ENCODE measurements at regions not wholly inside any gene's neighbourhood (a gene's known extent, or its start where the extent isn't known, plus 50 kb on each side); places are given as distances from the start of the nearest gene placed in this dataset.
A peak's percentile ranks its signal among the peaks of the same experiment; 100 is the strongest.

DNA sequence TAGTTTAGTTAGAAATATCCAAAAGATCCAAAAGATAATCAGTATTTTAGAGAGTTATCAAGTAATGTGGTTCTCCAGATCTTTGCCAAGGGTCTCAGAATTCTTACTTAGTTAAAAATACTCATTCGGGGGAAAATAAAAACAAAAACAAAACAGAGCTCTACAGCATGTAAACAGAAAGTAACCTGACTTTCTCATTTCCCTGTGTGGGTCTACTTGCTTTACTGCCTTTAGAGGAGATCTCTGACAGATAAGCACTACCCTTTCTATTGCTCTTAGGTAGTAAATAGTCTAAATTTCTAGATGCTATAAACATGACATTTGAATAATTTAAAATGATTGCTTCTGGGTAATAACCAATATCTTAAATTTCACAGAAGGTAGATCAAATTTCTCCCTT lies 371.8 kb downstream of the RPL10L start:
- no peak for DNase-seq (ENCODE audit: low spot score)

DNA sequence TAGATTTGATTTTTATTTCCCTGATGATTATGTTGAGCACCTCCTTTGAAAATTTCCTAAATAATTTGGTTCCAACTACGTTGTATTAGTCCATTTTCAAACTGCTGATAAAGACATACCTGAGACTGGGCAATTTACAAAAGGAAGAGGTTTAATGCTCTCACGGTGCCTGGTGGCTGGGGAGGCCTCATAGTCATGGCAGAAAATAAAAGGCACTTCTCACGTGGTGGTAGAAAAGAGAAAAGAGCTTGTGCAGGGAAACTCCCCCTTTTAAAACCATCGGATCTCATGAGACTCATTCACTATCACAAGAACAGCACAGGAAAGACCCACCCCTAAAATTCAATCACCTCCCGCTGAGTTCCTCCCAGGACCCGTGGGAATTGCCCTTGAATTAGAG lies 372.3 kb downstream of the RPL10L start:
- no peak for DNase-seq (ENCODE audit: low spot score)

DNA sequence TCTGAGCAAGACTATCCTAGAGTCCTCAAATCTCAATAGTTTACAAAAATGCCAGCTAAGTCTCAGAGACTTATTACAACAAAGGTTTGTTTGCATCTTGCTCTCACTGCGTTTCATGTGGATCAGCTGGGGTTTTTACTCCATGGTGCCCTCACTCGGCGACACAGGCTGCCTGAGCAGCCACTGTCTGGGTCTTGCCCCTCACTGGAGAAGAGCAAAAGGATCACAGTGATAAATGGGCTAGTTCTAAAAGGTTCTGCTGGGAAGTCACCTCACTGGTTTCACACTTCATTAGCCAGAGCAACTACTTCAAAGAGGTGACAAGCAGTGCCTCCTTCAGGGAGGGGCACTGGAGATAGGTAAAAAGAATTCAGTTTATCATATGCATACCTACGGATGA lies 392.0 kb downstream of the RPL10L start:
- no peak for DNase-seq (ENCODE audit: low spot score)

DNA sequence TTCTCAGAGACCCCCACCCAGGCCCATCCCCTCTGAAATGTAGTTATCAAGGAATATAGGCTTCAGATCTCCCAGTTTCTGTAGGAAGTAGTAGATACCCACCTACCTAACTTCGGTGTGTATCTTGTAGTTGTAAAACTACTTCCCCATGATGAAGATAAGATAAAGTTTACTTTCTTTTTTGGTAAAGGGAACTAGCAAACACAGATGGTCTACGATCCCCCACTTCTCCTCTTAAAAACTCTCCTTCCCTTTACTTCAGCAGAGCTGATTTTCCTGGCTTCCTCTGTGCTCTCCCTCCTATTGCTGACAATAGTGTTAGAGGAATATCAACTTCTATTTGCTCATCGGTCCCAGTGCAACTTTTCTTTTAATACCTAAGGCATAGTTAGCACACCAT lies 395.2 kb downstream of the RPL10L start:
- DNase-seq (ENCODE audit: low spot score): no peak

DNA sequence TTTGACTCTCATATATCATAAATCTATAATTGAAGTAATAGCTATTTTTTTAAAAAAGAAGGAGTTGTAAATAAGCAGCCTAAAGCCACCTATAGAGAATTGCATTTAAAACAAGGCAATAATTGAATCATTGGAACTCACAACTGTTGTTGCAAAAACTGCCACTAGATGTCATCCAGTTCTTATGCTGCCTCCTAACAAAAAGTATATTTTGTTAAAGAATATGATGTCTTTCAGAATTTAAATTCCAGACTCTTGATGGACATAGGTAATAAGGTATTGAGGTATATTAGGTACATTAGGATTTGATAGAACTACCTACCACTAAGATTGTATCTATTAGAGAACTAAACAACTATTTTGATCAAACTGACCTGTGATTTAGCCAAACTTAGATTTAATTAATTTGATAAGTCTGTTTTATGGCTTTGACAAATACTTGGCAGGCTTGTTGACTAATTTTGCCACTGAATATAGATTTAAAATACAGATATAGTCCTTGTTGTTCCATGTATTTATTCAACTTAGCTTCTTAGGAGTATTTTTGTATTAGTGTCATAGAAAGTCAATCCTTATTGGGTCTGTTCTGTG lies 401.4 kb downstream of the RPL10L start:
- DNase-seq (ENCODE audit: low spot score): peak; percentile 17

DNA sequence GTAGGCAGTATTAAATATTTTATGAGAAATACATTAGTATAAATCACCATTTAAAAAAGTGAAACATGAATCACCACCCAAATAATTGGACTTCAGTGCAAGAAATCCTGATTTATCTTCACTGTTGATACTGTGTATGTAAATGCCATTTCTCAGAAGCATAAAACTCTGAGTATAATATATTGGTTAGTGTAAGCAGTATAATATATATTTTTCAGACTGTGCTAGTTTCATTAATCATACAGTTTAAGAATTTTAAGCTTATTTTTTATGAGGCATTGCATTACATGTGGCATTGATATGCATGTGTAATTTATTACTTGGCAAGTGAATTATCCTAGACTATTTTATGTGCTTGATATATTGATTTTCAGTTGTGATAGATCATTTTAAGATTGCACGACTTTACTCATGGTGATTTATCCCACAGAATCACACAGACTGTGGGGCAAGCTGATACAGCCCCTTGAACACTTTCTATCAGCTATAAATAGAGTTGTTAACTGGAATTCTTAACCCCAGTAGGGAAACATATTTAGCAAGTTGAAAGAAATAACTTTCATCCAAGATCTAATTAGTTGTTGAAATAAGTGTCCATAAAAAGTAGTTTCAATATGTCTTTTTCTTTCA lies 403.5 kb downstream of the RPL10L start:
- DNase-seq (ENCODE audit: low spot score): no peak

DNA sequence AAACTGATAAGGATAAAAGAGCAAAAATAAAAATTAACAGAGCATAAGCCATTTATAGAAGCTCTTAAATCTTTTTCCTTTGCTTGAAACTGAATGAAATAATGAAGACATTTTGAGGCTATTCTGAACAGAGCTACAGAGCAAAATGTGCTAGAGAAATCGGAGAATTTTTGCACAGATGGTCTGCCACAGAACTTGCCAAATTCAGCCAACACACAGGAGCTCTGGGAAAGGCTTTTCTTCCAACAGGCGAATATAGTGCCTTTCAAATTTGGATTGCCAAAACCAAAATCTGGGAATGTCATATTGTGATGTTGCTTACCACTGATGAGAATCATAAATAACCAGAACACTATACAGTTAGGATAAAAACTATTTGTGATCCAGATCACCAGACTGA lies 406.3 kb downstream of the RPL10L start:
- no peak for DNase-seq (ENCODE audit: low spot score)

DNA sequence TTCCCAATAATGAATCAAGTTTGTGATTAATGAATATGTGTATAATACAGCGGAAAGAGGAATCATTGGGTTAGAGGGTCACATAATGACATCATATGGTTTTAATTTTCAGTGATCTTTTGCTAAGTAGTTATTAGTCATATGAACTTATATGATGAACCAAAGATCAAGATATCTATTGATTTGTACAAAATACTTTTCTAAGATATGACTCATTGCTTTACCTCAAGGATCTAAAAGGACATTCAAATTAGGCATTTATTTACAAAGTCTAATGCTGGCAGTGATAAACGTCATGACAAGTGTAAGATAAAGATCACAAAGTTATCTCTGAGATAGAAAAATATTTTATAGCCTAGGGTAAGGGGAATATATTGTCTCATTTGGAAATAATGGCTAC lies 417.8 kb downstream of the RPL10L start:
- DNase-seq (ENCODE audit: low spot score): no peak

DNA sequence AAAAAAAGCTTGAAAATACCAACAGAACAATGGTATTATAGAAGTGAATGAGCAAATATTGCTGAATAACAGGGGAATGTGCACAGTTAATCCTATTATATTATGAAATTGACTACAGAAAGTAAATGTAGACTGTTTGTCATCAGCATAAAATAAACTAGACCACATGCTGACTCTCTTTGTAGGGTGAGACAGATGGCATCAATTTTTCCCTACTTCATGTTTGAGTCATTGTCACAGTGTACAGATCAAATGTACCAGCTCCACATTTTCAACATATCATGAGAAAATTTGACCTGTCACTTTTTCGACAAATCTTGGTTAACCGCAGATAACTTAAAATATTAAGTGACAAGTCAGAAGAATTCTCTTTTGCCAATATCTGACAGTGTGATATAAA lies 421.0 kb downstream of the RPL10L start:
- DNase-seq (ENCODE audit: low spot score): no peak

DNA sequence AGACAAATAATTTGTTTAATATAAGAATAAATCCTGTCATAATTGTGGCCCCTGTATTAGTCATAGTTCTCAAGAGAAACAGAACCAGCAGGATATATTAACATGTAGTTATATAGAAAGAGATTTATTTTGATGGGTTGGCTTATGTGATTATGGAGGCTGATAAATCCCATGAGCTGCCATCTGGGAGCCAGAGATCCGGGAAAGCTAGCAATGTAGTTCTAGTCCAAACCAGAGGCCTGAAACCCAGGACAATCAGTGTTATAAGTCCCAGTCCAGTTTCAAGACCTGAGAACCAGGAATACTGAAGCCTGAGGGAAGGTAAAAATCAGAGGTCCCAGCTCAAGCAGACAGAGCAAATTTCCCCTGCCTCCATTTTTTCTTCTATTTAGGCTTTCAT lies 435.8 kb downstream of the RPL10L start:
- DNase-seq (ENCODE audit: low spot score): no peak

DNA sequence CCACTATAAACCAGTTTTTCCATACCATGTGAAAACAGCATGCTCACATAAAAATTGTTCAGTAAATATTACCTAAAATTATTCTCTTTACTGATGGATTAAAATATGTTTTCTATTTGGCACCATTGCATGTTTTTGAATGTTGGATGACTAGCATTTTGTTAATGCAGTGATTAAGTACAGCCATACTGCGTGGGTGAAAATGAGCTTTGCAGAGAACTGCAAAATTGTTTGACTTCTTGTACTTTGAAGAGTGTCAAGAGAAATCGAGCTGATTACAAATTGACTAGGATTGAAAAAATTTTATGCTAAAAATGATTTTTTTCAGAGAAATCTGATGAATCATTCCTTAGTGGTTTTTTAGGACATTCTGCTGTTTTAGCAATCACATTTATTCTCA lies 452.9 kb downstream of the RPL10L start:
- DNase-seq (ENCODE audit: low spot score): no peak

DNA sequence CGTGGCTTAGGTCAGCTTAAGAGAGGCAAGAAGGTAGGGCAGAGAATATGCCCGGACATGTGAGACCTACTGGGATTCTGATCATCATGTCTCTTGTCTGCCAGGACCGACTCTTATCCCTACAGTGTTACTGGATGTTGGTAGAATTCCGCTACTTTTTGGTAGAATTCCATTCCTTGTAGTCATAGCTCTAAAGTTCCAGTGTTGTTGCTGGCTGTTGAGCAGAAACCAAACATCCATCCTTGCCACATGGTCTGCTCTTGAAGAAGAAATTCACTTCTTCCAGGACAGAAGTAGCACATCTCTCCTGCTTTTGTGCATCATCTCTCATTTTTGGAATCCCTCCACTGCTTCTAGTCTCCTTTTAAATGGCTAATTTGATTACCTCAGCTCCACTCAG lies 453.7 kb downstream of the RPL10L start:
- peak; percentile 2 for DNase-seq (ENCODE audit: low spot score)

Data from GM03348 (cell line).